ENCODE measurements at regions not wholly inside any gene's neighbourhood (a gene's known extent, or its start where the extent isn't known, plus 50 kb on each side); places are given as distances from the start of the nearest gene placed in this dataset.

- ChIA-PET CTCF (ENCODE audit: partially characterized antibody) (interaction anchor here (0.6 kb wide), 1 partner anchor 1363 kb away, joined by 3 read pairs; no protein-coding TSS in a partner anchor), POLR2A (ENCODE audit: partially characterized antibody) (no interaction called here)
- H4K20me1 ChIP-seq (replicated peaks in 1 of 2; ENCODE audit: control insufficient read depth in 1 of 2, insufficient read depth in 2 of 2, low read length in 2 of 2): peaks cover 0 to 2% of the 10 kb centered on the region in 2 experiments
- H3K56ac ChIP-seq (replicated peaks; ENCODE audit: insufficient read length, low read depth, low read length): no peak overlapping the region
- no peak overlapping the region for H2BK5ac ChIP-seq (ENCODE audit: low read depth, low read length)
- H3K18ac ChIP-seq (ENCODE audit: extremely low read depth, low read length): no peak overlapping the region
- no peak overlapping the region for H2BK12ac ChIP-seq (ENCODE audit: low read depth, low read length)
- H3K4me1 ChIP-seq (replicated peaks in 1 of 4; ENCODE audit: control insufficient read depth in 3 of 4, insufficient read depth in 4 of 4, low read length in 3 of 4): no peaks in the 10 kb centered on the region
- no peak overlapping the region for H2AK5ac ChIP-seq (ENCODE audit: low read depth, low read length)
- no peaks in the 10 kb centered on the region for H3K9me3 ChIP-seq (ENCODE audit: insufficient read depth in 2 of 2, low read depth in 1 of 2, low read length in 1 of 2)
- no peak overlapping the region for H2BK20ac ChIP-seq (ENCODE audit: low read length)
- no peak overlapping the region for H2BK15ac ChIP-seq (ENCODE audit: low read length)
- H4K8ac ChIP-seq (ENCODE audit: extremely low read depth, insufficient read depth, low read length): no peak overlapping the region
- no peak overlapping the region for H4K91ac ChIP-seq (replicated peaks; ENCODE audit: insufficient read length, low read length)
- no peaks in the 10 kb centered on the region for H3K79me2 ChIP-seq (ENCODE audit: control insufficient read depth in 1 of 2, insufficient read depth in 2 of 2, low read length in 2 of 2)
- DNase-seq (ENCODE audit: low read depth in 1 of 2, low spot score in 2 of 2) (no peak), FAIRE-seq (no peak)
- H3K4me2 ChIP-seq (ENCODE audit: insufficient read depth in 1 of 2, low read depth in 2 of 2, low read length in 2 of 2): no peak overlapping the region
- no peaks in the 10 kb centered on the region; the same call in 1 of the 2 replicates for H3K23me2 ChIP-seq (ENCODE audit: low read depth, low read length)
- H3K27me3 ChIP-seq (replicated peaks in 1 of 4; ENCODE audit: control insufficient read depth in 3 of 4, extremely low read depth in 1 of 4, insufficient read depth in 3 of 4, low read length in 3 of 4): no peaks in the 10 kb centered on the region
- H4K5ac ChIP-seq (ENCODE audit: insufficient read length, low read depth, low read length): no peak overlapping the region
- 92% methylated on average over 3 of the region's 3 CpGs; no CpG with 5 or more reads in 1 of the 2 experiments for WGBS, 2 experiments (ENCODE audit: extremely low coverage in 1 of 2, insufficient coverage in 1 of 2, insufficient read length in 1 of 2, insufficient replicate concordance in 2 of 2, low coverage in 1 of 2, low lambda C conversion rate in 2 of 2, missing lambda C conversion rate in 1 of 2)
- no peaks in the 10 kb centered on the region for H3K79me1 ChIP-seq (ENCODE audit: low read depth, low read length)
- H3K9ac ChIP-seq (replicated peaks in 1 of 4; ENCODE audit: extremely low read depth in 1 of 4, low read depth in 3 of 4, low read length in 3 of 4): no peak overlapping the region
- no peak overlapping the region for H3K4me3 ChIP-seq (ENCODE audit: extremely low read depth in 1 of 4, insufficient read depth in 2 of 4, low read depth in 3 of 4, low read length in 4 of 4)
- H3K27ac ChIP-seq (ENCODE audit: low read depth, low read length): no peak overlapping the region
- no peak overlapping the region for H2BK120ac ChIP-seq (replicated peaks; ENCODE audit: low read depth, low read length)
- no peak overlapping the region for H3K14ac ChIP-seq (ENCODE audit: insufficient read length)
- H3K36me3 ChIP-seq (ENCODE audit: control insufficient read depth in 2 of 4, insufficient read depth in 4 of 4, low read length in 3 of 4): no peaks in the 10 kb centered on the region
- H3K23ac ChIP-seq (ENCODE audit: insufficient read length): no peak overlapping the region
- H3K4ac ChIP-seq (replicated peaks; ENCODE audit: insufficient read length, low read depth, low read length): no peak overlapping the region
- no peak overlapping the region for H2AFZ ChIP-seq (ENCODE audit: low read length)
- no peak for TF ChIP-seq CHD1 (IDR thresholded peaks at IDR 0.05; ENCODE audit: low read depth, low read length)
- no peak for TF ChIP-seq YY1 (IDR thresholded peaks at IDR 0.05; ENCODE audit: low read depth, low read length)
- no peak for TF ChIP-seq NRF1 (IDR thresholded peaks at IDR 0.05; ENCODE audit: low read depth, low read length)
Measured at GRCh38 chr2:60172801-60173200, 380.7 kb downstream of the BCL11A start.
